ENCODE measurements at regions not wholly inside any gene's neighbourhood (a gene's known extent, or its start where the extent isn't known, plus 50 kb on each side); places are given as distances from the start of the nearest gene placed in this dataset.

DNA sequence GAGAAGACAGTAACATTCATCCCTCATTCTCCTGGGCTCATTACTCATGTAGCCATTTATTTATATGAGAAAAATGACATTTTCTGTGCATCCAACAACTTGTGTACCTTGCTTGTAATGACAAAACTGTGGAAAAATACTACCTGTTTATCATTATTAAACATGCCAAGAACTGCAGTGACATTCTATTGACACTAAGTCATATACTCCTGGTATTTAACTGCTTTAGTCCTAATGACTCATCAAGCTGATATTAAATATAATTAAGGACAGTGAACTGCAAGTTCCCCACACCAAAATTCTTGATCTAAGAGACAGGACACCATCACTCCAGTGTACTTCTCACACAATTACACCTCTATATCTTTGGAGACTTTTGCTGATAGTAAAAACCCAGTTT is 1328.7 kb upstream of the RAG2 start:
- no peak overlapping the region for H3K4me2 ChIP-seq (replicated peaks; ENCODE audit: extremely low read depth, low read length, poor library complexity, severe bottlenecking)
- intact Hi-C loops (cut with micrococcal nuclease): no loop called here
- no peaks in the 10 kb centered on the region for H3K36me3 ChIP-seq (replicated peaks in 1 of 2; ENCODE audit: control insufficient read depth in 1 of 2, insufficient read depth in 2 of 2, low read length in 2 of 2)
- Mint-ChIP-seq H3K4me3 (no peak overlapping the region), H3K36me3 (no peaks in the 10 kb centered on the region), H3K27ac (no peak overlapping the region), H3K9me3 (peaks cover 0 to 3% (median 0%) of the 10 kb centered on the region in 7 donors), H3K27me3 (ENCODE audit: low read depth in 3 of 3) (no peaks in the 10 kb centered on the region), H3K4me1 (no peaks in the 10 kb centered on the region)
- H4K20me1 ChIP-seq (ENCODE audit: insufficient read depth, low read length): no peaks in the 10 kb centered on the region
- no peak overlapping the region for H3K27ac ChIP-seq (ENCODE audit: low read depth in 1 of 2, low read length in 2 of 2)
- H3K4me3 ChIP-seq (replicated peaks in 1 of 3; ENCODE audit: low read depth in 2 of 3, low read length in 3 of 3): no peak overlapping the region
- no peak overlapping the region for H2AFZ ChIP-seq (ENCODE audit: insufficient read depth, low read depth, low read length, poor library complexity, severe bottlenecking)
- DNase-seq: no peak
- H3K79me2 ChIP-seq (ENCODE audit: insufficient read depth, low read length): no peaks in the 10 kb centered on the region
- no peaks in the 10 kb centered on the region for H3K27me3 ChIP-seq (ENCODE audit: control insufficient read depth in 2 of 2, insufficient read depth in 2 of 2, low read length in 2 of 2)
- TF ChIP-seq CTCF (IDR thresholded peaks at IDR 0.05): no peak
- H3K9ac ChIP-seq (ENCODE audit: insufficient read depth, low read length, poor library complexity, severe bottlenecking): no peak overlapping the region
- H3K9me3 ChIP-seq (replicated peaks in 1 of 2; ENCODE audit: control insufficient read depth in 1 of 2, insufficient read depth in 1 of 2, low read length in 2 of 2): peaks cover 0 to 4% of the 10 kb centered on the region in 2 donors
- H3K4me1 ChIP-seq (ENCODE audit: control insufficient read depth in 1 of 2, insufficient read depth in 2 of 2, low read length in 2 of 2): no peaks in the 10 kb centered on the region

- Histone ChIP-seq H3K79me2 (ENCODE audit: insufficient read depth, low read length) (no peaks in the 10 kb centered on the region), H3K27ac (ENCODE audit: low read depth in 1 of 2, low read length in 2 of 2) (no peak overlapping the region), H4K20me1 (ENCODE audit: insufficient read depth, low read length) (no peaks in the 10 kb centered on the region), H3K27me3 (ENCODE audit: control insufficient read depth in 2 of 2, insufficient read depth in 2 of 2, low read length in 2 of 2) (no peaks in the 10 kb centered on the region), H3K9me3 (replicated peaks in 1 of 2; ENCODE audit: control insufficient read depth in 1 of 2, insufficient read depth in 1 of 2, low read length in 2 of 2) (no peaks in the 10 kb centered on the region), H3K9ac (ENCODE audit: insufficient read depth, low read length, poor library complexity, severe bottlenecking) (no peak overlapping the region), H3K4me3 (replicated peaks in 1 of 3; ENCODE audit: low read depth in 2 of 3, low read length in 3 of 3) (no peak overlapping the region), H2AFZ (ENCODE audit: insufficient read depth, low read depth, low read length, poor library complexity, severe bottlenecking) (no peak overlapping the region), H3K4me1 (ENCODE audit: control insufficient read depth in 1 of 2, insufficient read depth in 2 of 2, low read length in 2 of 2) (no peaks in the 10 kb centered on the region), H3K36me3 (replicated peaks in 1 of 2; ENCODE audit: control insufficient read depth in 1 of 2, insufficient read depth in 2 of 2, low read length in 2 of 2) (no peaks in the 10 kb centered on the region), H3K4me2 (replicated peaks; ENCODE audit: extremely low read depth, low read length, poor library complexity, severe bottlenecking) (no peak overlapping the region)
- Mint-ChIP-seq H3K4me1 (no peaks in the 10 kb centered on the region), H3K27ac (no peak overlapping the region), H3K36me3 (no peaks in the 10 kb centered on the region), H3K9me3 (peaks cover 0 to 4% (median 0%) of the 10 kb centered on the region in 7 donors), H3K27me3 (ENCODE audit: low read depth in 3 of 3) (no peaks in the 10 kb centered on the region), H3K4me3 (no peak overlapping the region)
- intact Hi-C loops (cut with micrococcal nuclease): no loop called here
- no peak for TF ChIP-seq CTCF (IDR thresholded peaks at IDR 0.05)
- no peak for DNase-seq
Observed at GRCh38 chr11:37916331-37916730, 1318.3 kb upstream of the RAG2 start.
